ENCODE measurements at regions not wholly inside any gene's neighbourhood (a gene's known extent, or its start where the extent isn't known, plus 50 kb on each side); places are given as distances from the start of the nearest gene placed in this dataset.

DNA sequence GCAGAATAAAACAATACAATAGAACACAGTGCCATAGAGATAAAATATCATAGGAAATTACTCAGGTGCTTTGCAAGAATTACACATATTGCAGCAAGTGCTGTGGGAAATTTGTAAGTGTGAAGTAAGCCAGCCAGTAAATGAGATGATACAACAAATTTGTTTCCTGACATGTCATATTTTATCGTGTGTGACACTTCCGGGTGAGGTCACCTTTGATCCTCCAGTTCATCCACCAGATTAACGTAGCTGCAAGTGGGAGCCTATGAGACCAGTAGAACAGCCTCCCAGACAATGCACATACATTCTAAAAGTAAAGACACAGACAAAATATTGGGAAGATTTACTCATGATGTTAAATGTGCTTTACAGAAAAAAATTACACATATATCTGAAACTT is 72.2 kb downstream of the PRDM9 start:
- intact Hi-C loops (cut with DNase I) = no loop called here
- DNase-seq = no peak
- no peak overlapping the region for H3K27ac ChIP-seq
- TF ChIP-seq, protein P1, sequence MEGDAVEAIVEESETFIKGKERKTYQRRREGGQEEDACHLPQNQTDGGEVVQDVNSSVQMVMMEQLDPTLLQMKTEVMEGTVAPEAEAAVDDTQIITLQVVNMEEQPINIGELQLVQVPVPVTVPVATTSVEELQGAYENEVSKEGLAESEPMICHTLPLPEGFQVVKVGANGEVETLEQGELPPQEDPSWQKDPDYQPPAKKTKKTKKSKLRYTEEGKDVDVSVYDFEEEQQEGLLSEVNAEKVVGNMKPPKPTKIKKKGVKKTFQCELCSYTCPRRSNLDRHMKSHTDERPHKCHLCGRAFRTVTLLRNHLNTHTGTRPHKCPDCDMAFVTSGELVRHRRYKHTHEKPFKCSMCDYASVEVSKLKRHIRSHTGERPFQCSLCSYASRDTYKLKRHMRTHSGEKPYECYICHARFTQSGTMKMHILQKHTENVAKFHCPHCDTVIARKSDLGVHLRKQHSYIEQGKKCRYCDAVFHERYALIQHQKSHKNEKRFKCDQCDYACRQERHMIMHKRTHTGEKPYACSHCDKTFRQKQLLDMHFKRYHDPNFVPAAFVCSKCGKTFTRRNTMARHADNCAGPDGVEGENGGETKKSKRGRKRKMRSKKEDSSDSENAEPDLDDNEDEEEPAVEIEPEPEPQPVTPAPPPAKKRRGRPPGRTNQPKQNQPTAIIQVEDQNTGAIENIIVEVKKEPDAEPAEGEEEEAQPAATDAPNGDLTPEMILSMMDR (IDR thresholded peaks at IDR 0.05) = no peak
- TF ChIP-seq POLR2A (IDR thresholded peaks at IDR 0.05) = no peak
- H3K4me3 ChIP-seq = no peak overlapping the region
- H3K4me1 ChIP-seq = no peaks in the 10 kb centered on the region
- WGBS, 2 donors = 40 to 61% methylated on average over 3 of the region's 3 CpGs
- peaks cover 0 to 4% (median 0%) of the 10 kb centered on the region in 3 donors for H3K9me3 ChIP-seq
- no peaks in the 10 kb centered on the region for H3K27me3 ChIP-seq
- no peaks in the 10 kb centered on the region for H3K36me3 ChIP-seq

DNA sequence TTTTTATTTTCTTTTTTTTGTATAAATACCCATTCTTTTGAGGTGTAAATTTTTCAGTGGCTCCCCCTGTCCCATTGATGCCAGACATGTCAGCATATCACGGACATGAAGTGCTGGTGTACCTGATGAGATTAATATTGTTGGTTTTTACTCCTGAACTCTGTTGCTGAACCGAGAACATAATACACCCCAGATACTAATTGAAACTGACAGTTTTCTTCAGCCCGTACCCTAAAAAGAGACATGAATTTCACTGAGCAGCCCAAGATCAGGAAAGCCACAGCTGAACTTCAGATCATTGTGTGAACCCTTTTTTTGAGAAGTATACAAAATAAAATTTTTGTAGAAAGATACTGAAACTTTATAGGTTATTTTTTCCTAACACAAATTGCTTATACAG is 75.7 kb downstream of the PRDM9 start:
- Histone ChIP-seq H3K27me3 (no peaks in the 10 kb centered on the region), H3K36me3 (no peaks in the 10 kb centered on the region), H3K9me3 (no peaks in the 10 kb centered on the region), H3K4me1 (no peaks in the 10 kb centered on the region), H3K27ac (no peak overlapping the region), H3K4me3 (no peak overlapping the region)
- intact Hi-C loops (cut with DNase I) = no loop called here
- no peak for TF ChIP-seq POLR2A (IDR thresholded peaks at IDR 0.05)
- TF ChIP-seq, protein P1 (IDR thresholded peaks at IDR 0.05) = no peak
- 65 to 71% methylated on average over 3 of the region's 3 CpGs for whole genome bisulfite sequencing, 2 donors
- no peak for DNase-seq

DNA sequence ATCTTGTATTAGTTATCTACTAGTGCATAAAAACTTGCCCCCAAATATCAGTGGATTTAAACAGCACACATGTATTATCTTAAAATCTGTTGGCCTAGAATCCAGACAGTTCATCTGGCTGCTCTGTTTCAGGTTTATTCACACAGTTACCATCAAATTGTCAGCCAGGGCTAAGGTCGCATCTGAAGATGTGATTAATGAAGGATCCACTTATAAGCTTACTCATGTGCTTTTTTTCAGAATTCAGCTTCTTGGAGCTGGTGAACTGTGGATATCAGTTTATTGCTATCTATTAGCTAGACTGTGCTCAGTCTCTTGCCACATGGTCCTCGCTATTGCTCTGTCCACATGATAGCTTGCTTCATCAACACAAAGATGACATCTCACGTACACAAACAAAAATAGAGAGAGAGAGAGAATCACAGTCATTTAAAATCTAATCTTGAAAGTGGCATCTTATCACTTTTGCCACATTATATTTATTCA is 81.5 kb downstream of the PRDM9 start:
- H3K36me3 ChIP-seq = no peaks in the 10 kb centered on the region
- H3K27ac ChIP-seq = no peak overlapping the region
- H3K4me1 ChIP-seq = no peaks in the 10 kb centered on the region
- H3K4me3 ChIP-seq = no peak overlapping the region
- DNase-seq = no peak
- no peaks in the 10 kb centered on the region for H3K27me3 ChIP-seq
- WGBS, 2 donors = 60 to 61% methylated on average over 3 of the region's 3 CpGs
- intact Hi-C loops (cut with DNase I) = no loop called here
- no peak for TF ChIP-seq POLR2A (IDR thresholded peaks at IDR 0.05)
- TF ChIP-seq, protein P1 (IDR thresholded peaks at IDR 0.05) = no peak
- no peaks in the 10 kb centered on the region for H3K9me3 ChIP-seq

DNA sequence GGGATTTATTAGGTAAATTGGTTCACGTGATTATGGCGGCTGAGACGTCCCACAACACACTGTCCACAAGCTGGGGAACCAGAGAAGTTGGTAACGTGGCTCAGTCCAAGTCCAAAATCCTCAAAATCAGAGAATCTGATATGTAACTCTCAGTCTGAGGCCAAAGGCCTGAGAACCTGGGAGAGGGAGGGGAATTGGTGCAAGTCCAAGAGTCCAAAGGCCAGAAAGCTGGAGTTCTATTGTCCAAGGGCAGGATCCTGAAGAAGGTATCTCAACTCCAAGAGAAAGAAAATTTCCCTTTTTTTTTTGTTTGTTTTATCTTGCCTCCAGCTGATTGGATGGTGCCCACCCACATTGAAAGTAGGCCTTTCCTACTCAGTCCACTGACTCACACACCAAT is 83.8 kb downstream of the PRDM9 start:
- Histone ChIP-seq H3K27me3 (no peaks in the 10 kb centered on the region), H3K4me1 (no peaks in the 10 kb centered on the region), H3K27ac (no peak overlapping the region), H3K9me3 (no peaks in the 10 kb centered on the region), H3K4me3 (no peak overlapping the region), H3K36me3 (no peaks in the 10 kb centered on the region)
- intact Hi-C loops (cut with DNase I) = no loop called here
- TF ChIP-seq, protein P1 (IDR thresholded peaks at IDR 0.05) = no peak
- TF ChIP-seq POLR2A (IDR thresholded peaks at IDR 0.05) = no peak
- DNase-seq = no peak
- WGBS, 2 donors = 69 to 76% methylated on average over 4 of the region's 4 CpGs

DNA sequence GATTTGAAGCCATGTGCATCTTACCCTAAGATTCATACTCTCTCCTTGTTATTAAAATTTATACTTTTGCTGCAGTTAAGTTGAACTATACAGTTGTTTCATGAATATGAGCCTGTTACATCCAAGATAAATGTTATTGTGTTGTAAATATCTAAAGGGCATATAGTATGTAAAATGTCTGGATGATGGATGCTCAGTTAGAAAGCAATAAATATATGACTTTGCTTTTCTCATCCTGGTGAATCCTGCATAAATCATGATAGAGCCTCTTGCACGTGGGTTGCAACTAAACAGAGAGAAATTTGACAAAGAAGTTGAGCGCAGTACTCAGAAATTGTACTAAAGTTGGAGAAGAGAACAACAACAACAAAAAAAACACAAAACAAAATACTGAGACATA is 99.5 kb downstream of the PRDM9 start:
- no peaks in the 10 kb centered on the region for H3K27me3 ChIP-seq
- intact Hi-C loops (cut with DNase I) = no loop called here
- WGBS, 2 donors = 59 to 68% methylated on average over 2 of the region's 2 CpGs
- H3K27ac ChIP-seq = no peak overlapping the region
- no peaks in the 10 kb centered on the region for H3K9me3 ChIP-seq
- no peaks in the 10 kb centered on the region for H3K36me3 ChIP-seq
- H3K4me3 ChIP-seq = no peak overlapping the region
- no peaks in the 10 kb centered on the region for H3K4me1 ChIP-seq
- TF ChIP-seq POLR2A (IDR thresholded peaks at IDR 0.05) = no peak
- TF ChIP-seq, protein P1 (IDR thresholded peaks at IDR 0.05) = no peak
- no peak for DNase-seq
